OCI-LY1 (cell line): ENCODE measurements at regions not wholly inside any gene's neighbourhood (a gene's known extent, or its start where the extent isn't known, plus 50 kb on each side); places are given as distances from the start of the nearest gene placed in this dataset.

Experiments
- H2AFZ ChIP-seq: fragments of 200-600 bp; sonication (generic), shearing (Covaris generic); 2 replicates; pipeline ENCODE4 v1.6.0; 2014; ENCODE audit warnings: antibody characterized with exemption, mild to moderate bottlenecking, low read length
- H3F3A ChIP-seq: fragments of 200-600 bp; sonication (generic), shearing (Covaris generic); 2 replicates; pipeline ENCODE4 v1.6.0; 2014; ENCODE audit warnings: mild to moderate bottlenecking, antibody characterized with exemption, low read length, moderate library complexity; ENCODE audit not compliant: insufficient read depth
- H3K27ac ChIP-seq: fragments of 200-600 bp; sonication (generic); 2 replicates; pipeline ENCODE4 v1.5.1; 2014; ENCODE audit warnings: low read length, mixed run types, mild to moderate bottlenecking, low read depth; ENCODE audit not compliant: poor library complexity, severe bottlenecking
- H3K27me3 ChIP-seq: fragments of 200-600 bp; sonication (generic); 2 replicates; pipeline ENCODE4 v1.6.0; 2014; ENCODE audit warnings: antibody characterized with exemption, mild to moderate bottlenecking, low read length, moderate library complexity; ENCODE audit not compliant: insufficient read depth
- H3K36me3 ChIP-seq: fragments of 200-600 bp; sonication (generic); 2 replicates; pipeline ENCODE4 v1.6.1; 2014; ENCODE audit warnings: mild to moderate bottlenecking, antibody characterized with exemption, low read length, moderate library complexity, mixed read lengths; ENCODE audit not compliant: insufficient read depth
- H3K4me1 ChIP-seq: fragments of 200-600 bp; sonication (generic); 2 replicates; pipeline ENCODE4 v1.5.1; 2014; ENCODE audit warnings: mild to moderate bottlenecking, low read length, moderate library complexity; ENCODE audit not compliant: insufficient read depth, severe bottlenecking
- H3K4me2 ChIP-seq: fragments of 200-600 bp; sonication (generic), shearing (Covaris generic); 2 replicates; pipeline ENCODE4 v1.6.1; 2014; ENCODE audit warnings: low read length
- H3K4me3 ChIP-seq: fragments of 200-600 bp; sonication (generic); 2 replicates; pipeline ENCODE4 v1.5.1; 2014; ENCODE audit warnings: low read length, low read depth, mild to moderate bottlenecking, mixed read lengths; ENCODE audit not compliant: poor library complexity, severe bottlenecking
- H3K79me2 ChIP-seq: fragments of 200-600 bp; shearing (Covaris generic); 2 replicates; pipeline ENCODE4 v1.6.1; 2016; ENCODE audit warnings: mixed run types, low read length, mixed read lengths; ENCODE audit not compliant: insufficient read depth
- H3K9ac ChIP-seq: fragments of 200-600 bp; sonication (generic), shearing (Covaris generic); 2 replicates; pipeline ENCODE4 v1.6.1; 2014; ENCODE audit warnings: mild to moderate bottlenecking, low read length, mixed read lengths
- H3K9me2 ChIP-seq: fragments of 200-600 bp; sonication (generic), shearing (Covaris generic); 2 replicates; pipeline ENCODE4 v1.6.1; 2014; ENCODE audit warnings: low read depth, mild to moderate bottlenecking, low read length, mixed read lengths
- H3K9me3 ChIP-seq: fragments of 200-600 bp; shearing (Covaris generic); 2 replicates; pipeline ENCODE4 v1.6.1; 2014; ENCODE audit warnings: low read length, mixed read lengths
- H4K20me1 ChIP-seq: fragments of 200-600 bp; sonication (generic), shearing (Covaris generic); 2 replicates; pipeline ENCODE4 v1.6.0; 2016; ENCODE audit warnings: mild to moderate bottlenecking, low read length; ENCODE audit not compliant: insufficient read depth
- CTCF ChIP-seq: fragments of 200-600 bp; sonication (generic), shearing (Covaris generic); IDR thresholded peaks from 2 replicates; pipeline ENCODE4 v1.5.1; 2017; ENCODE audit warnings: mild to moderate bottlenecking, antibody characterized with exemption, low read length, moderate library complexity, mixed read lengths
- EZH2 ChIP-seq: fragments of 200-600 bp; sonication (generic), shearing (Covaris generic); IDR thresholded peaks from 2 replicates; pipeline ENCODE4 v1.8.0; 2017; ENCODE audit warnings: borderline replicate concordance, mixed run types, mild to moderate bottlenecking, antibody characterized with exemption, low read length, moderate library complexity, mixed read lengths

DNA sequence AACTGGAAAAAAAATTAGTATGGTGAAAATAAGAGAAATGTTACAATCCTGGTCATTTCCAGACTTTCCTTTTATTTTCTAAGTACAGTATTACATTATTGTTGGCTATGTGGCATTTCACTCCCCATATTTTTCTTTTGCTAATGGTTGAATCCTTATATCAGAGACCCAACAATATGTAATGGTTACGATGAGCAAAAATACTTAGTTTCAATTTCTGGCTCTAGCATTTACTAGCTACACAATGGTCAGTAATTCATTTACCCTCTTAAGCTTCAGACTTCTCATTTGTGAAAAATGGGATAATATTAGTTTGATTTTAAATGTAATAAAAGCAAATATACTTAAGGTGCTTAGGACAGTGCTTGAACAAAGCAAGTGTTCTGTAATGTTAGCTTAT is 942.9 kb upstream of the PABPC4L start:
- Histone ChIP-seq H3K9ac (no peak overlapping the region), H3K79me2 (no peaks in the 10 kb centered on the region), H3K4me2 (no peak overlapping the region), H3K4me3 (no peak overlapping the region), H3F3A (no peaks in the 10 kb centered on the region), H3K4me1 (no peaks in the 10 kb centered on the region), H3K36me3 (no peaks in the 10 kb centered on the region), H3K9me2 (no peaks in the 10 kb centered on the region), H3K27ac (no peak overlapping the region), H3K9me3 (no peaks in the 10 kb centered on the region), H2AFZ (no peak overlapping the region), H4K20me1 (no peaks in the 10 kb centered on the region), H3K27me3 (no peaks in the 10 kb centered on the region)
- TF ChIP-seq CTCF (no peak), EZH2 (no peak)

GRCh38 chr4:135124196-135124595 is 922.6 kb upstream of the PABPC4L start:
- Histone ChIP-seq H3K4me2 (no peak overlapping the region), H3K9ac (no peak overlapping the region), H3K9me2 (no peaks in the 10 kb centered on the region)

DNA sequence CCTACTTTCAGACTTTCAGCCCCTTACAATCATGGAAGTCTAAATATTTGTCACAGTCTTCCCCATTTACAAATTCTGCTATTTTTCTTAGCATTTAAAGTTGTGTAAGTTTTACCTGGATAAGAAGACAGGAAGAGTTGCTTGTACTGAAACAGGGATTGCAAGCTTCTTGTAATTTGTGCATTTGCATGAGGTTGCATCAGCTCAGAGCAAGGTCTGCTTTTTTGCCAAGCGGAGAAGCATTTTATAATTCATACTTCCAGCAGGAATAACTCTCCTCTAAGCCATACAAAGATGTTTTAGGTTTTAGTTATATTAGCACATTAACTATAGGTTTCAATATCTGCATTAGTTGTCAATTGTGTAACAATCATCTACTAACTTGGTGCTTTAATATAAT is 922.0 kb upstream of the PABPC4L start:
- Histone ChIP-seq H3K4me2 (no peak overlapping the region), H3K4me3 (no peak overlapping the region), H3K27ac (no peak overlapping the region), H3K9ac (no peak overlapping the region), H3F3A (no peaks in the 10 kb centered on the region), H3K36me3 (no peaks in the 10 kb centered on the region), H3K27me3 (no peaks in the 10 kb centered on the region), H2AFZ (no peak overlapping the region), H3K4me1 (no peaks in the 10 kb centered on the region), H3K9me3 (no peaks in the 10 kb centered on the region), H4K20me1 (no peaks in the 10 kb centered on the region), H3K9me2 (no peaks in the 10 kb centered on the region), H3K79me2 (no peaks in the 10 kb centered on the region)
- TF ChIP-seq EZH2 (no peak), CTCF (no peak)

More at GRCh38 chr4:135124196-135124595, 922.6 kb upstream of the PABPC4L start:
- H3K79me2 ChIP-seq, result no peaks in the 10 kb centered on the region
- no peaks in the 10 kb centered on the region for H4K20me1 ChIP-seq
- H3K27me3 ChIP-seq, result no peaks in the 10 kb centered on the region
- H3K9me3 ChIP-seq, result no peaks in the 10 kb centered on the region
- H3F3A ChIP-seq, result no peaks in the 10 kb centered on the region
- no peaks in the 10 kb centered on the region for H3K36me3 ChIP-seq
- no peak overlapping the region for H2AFZ ChIP-seq
- TF ChIP-seq EZH2 (no peak), CTCF (no peak)
- no peaks in the 10 kb centered on the region for H3K4me1 ChIP-seq
- H3K27ac ChIP-seq, result no peak overlapping the region
- H3K4me3 ChIP-seq, result no peak overlapping the region
